ENCODE measurements at regions not wholly inside any gene's neighbourhood (a gene's known extent, or its start where the extent isn't known, plus 50 kb on each side); places are given as distances from the start of the nearest gene placed in this dataset.

GRCh38 chr5:124240732-124241131 lies 505.7 kb downstream of the ZNF608 start:
- TF ChIP-seq CTCF (tag by site-specific recombination; IDR thresholded peaks at IDR 0.05) (no peak), REST (tag by site-specific recombination; IDR thresholded peaks at IDR 0.05) (no peak), GLIS2 (tag by site-specific recombination; IDR thresholded peaks at IDR 0.05) (no peak), ZBTB8A (tag by site-specific recombination; IDR thresholded peaks at IDR 0.05) (no peak), ZNF621 (tag by site-specific recombination; IDR thresholded peaks at IDR 0.05) (no peak), ZNF48 (tag by site-specific recombination; IDR thresholded peaks at IDR 0.05) (no peak)
- TF ChIP-seq, protein P1, sequence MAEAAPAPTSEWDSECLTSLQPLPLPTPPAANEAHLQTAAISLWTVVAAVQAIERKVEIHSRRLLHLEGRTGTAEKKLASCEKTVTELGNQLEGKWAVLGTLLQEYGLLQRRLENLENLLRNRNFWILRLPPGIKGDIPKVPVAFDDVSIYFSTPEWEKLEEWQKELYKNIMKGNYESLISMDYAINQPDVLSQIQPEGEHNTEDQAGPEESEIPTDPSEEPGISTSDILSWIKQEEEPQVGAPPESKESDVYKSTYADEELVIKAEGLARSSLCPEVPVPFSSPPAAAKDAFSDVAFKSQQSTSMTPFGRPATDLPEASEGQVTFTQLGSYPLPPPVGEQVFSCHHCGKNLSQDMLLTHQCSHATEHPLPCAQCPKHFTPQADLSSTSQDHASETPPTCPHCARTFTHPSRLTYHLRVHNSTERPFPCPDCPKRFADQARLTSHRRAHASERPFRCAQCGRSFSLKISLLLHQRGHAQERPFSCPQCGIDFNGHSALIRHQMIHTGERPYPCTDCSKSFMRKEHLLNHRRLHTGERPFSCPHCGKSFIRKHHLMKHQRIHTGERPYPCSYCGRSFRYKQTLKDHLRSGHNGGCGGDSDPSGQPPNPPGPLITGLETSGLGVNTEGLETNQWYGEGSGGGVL (tag by site-specific recombination; IDR thresholded peaks at IDR 0.05) = no peak
- TF ChIP-seq, protein P2, sequence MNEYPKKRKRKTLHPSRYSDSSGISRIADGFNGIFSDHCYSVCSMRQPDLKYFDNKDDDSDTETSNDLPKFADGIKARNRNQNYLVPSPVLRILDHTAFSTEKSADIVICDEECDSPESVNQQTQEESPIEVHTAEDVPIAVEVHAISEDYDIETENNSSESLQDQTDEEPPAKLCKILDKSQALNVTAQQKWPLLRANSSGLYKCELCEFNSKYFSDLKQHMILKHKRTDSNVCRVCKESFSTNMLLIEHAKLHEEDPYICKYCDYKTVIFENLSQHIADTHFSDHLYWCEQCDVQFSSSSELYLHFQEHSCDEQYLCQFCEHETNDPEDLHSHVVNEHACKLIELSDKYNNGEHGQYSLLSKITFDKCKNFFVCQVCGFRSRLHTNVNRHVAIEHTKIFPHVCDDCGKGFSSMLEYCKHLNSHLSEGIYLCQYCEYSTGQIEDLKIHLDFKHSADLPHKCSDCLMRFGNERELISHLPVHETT (tag by site-specific recombination; IDR thresholded peaks at IDR 0.05) = no peak

All from HEK293 (cell line).